SK-N-DZ (cell line): ENCODE measurements at regions not wholly inside any gene's neighbourhood (a gene's known extent, or its start where the extent isn't known, plus 50 kb on each side); places are given as distances from the start of the nearest gene placed in this dataset.

Experiments
- DNase-seq: peaks from one replicate; pipeline ENCODE4 v3.0.0-alpha.2; 2015; ENCODE audit warnings: low spot score
- small RNA-seq, 2 experiments: library from RNA; depleted of rRNA; stranded (forward); fragments of <200 nt; gene quantifications; one replicate each; pipeline ENCODE3, GENCODE V24; 2014

- no peak for DNase-seq
Observed at GRCh38 chr3:146658841-146659240, 53.7 kb upstream of the PLSCR5 start.

- no peak for DNase-seq
Observed at GRCh38 chr3:146655333-146655996, 50.3 kb upstream of the PLSCR5 start.

Small RNA genes in the stretch of these regions (small RNA-seq; reads per million reads assigned to genes)
- gene RNU6-505P, result 0 reads per million in 2 experiments
